ENCODE measurements at regions not wholly inside any gene's neighbourhood (a gene's known extent, or its start where the extent isn't known, plus 50 kb on each side); places are given as distances from the start of the nearest gene placed in this dataset.

GRCh38 chr6:23301556-23301955 is 732.2 kb downstream of the HDGFL1 start:
- Histone ChIP-seq H3K9me2 (replicated peaks; ENCODE audit: insufficient read depth) (no peaks in the 10 kb centered on the region), H3K9me3 (ENCODE audit: low read depth) (no peaks in the 10 kb centered on the region), H3K27me3 (no peaks in the 10 kb centered on the region), H2AFZ (no peak overlapping the region), H3K4me1 (ENCODE audit: insufficient read depth) (no peaks in the 10 kb centered on the region), H3K36me3 (replicated peaks; ENCODE audit: insufficient read depth, low read depth) (no peaks in the 10 kb centered on the region), H3K79me2 (no peaks in the 10 kb centered on the region), H3K4me2 (no peak overlapping the region), H4K20me1 (ENCODE audit: insufficient read depth, poor library complexity, severe bottlenecking) (no peaks in the 10 kb centered on the region), H3K27ac (no peak overlapping the region), H3K4me3 (no peak overlapping the region)
- no peak for DNase-seq (ENCODE audit: low spot score)
- TF ChIP-seq CTCF (IDR thresholded peaks at IDR 0.05; ENCODE audit: poor library complexity), result no peak
- TF ChIP-seq EZH2phosphoT487 (IDR thresholded peaks at IDR 0.05; ENCODE audit: low read depth, severe bottlenecking, unreplicated experiment), result no peak
- no peak for TF ChIP-seq EZH2 (IDR thresholded peaks at IDR 0.05; ENCODE audit: borderline replicate concordance)

- TF ChIP-seq CTCF (IDR thresholded peaks at IDR 0.05; ENCODE audit: poor library complexity), result no peak
- TF ChIP-seq EZH2 (IDR thresholded peaks at IDR 0.05; ENCODE audit: borderline replicate concordance), result no peak
- TF ChIP-seq EZH2phosphoT487 (IDR thresholded peaks at IDR 0.05; ENCODE audit: low read depth, severe bottlenecking, unreplicated experiment), result no peak
- Histone ChIP-seq H3K9me2 (replicated peaks; ENCODE audit: insufficient read depth) (no peaks in the 10 kb centered on the region), H4K20me1 (ENCODE audit: insufficient read depth, poor library complexity, severe bottlenecking) (no peaks in the 10 kb centered on the region), H3K79me2 (no peaks in the 10 kb centered on the region), H3K27ac (no peak overlapping the region), H3K4me3 (no peak overlapping the region), H3K9me3 (ENCODE audit: low read depth) (no peaks in the 10 kb centered on the region), H3K36me3 (replicated peaks; ENCODE audit: insufficient read depth, low read depth) (no peaks in the 10 kb centered on the region), H3K27me3 (no peaks in the 10 kb centered on the region), H3K4me1 (ENCODE audit: insufficient read depth) (no peaks in the 10 kb centered on the region), H3K4me2 (no peak overlapping the region), H2AFZ (no peak overlapping the region)
- 88% methylated on average over 4 of the region's 4 CpGs for WGBS (ENCODE audit: low lambda C conversion rate, missing lambda C conversion rate)
- no peak for DNase-seq (ENCODE audit: low spot score)
Measured at GRCh38 chr6:23302514-23302913, 733.1 kb downstream of the HDGFL1 start.

GRCh38 chr6:23305325-23305943 is 736.1 kb downstream of the HDGFL1 start:
- no peak for DNase-seq (ENCODE audit: low spot score)
- no peaks in the 10 kb centered on the region for H3K36me3 ChIP-seq (replicated peaks; ENCODE audit: insufficient read depth, low read depth)
- no peaks in the 10 kb centered on the region for H3K27me3 ChIP-seq
- 75% methylated on average over 2 of the region's 2 CpGs for WGBS (ENCODE audit: low lambda C conversion rate, missing lambda C conversion rate)
- no peak overlapping the region for H3K4me2 ChIP-seq
- no peak overlapping the region for H2AFZ ChIP-seq
- no peaks in the 10 kb centered on the region for H3K9me3 ChIP-seq (ENCODE audit: low read depth)
- no peaks in the 10 kb centered on the region for H3K79me2 ChIP-seq
- H3K9me2 ChIP-seq (replicated peaks; ENCODE audit: insufficient read depth), result no peaks in the 10 kb centered on the region
- H4K20me1 ChIP-seq (ENCODE audit: insufficient read depth, poor library complexity, severe bottlenecking), result no peaks in the 10 kb centered on the region
- no peak overlapping the region for H3K27ac ChIP-seq
- H3K4me3 ChIP-seq, result no peak overlapping the region
- H3K4me1 ChIP-seq (ENCODE audit: insufficient read depth), result no peaks in the 10 kb centered on the region
- no peak for TF ChIP-seq EZH2 (IDR thresholded peaks at IDR 0.05; ENCODE audit: borderline replicate concordance)
- TF ChIP-seq CTCF (IDR thresholded peaks at IDR 0.05; ENCODE audit: poor library complexity), result no peak
- TF ChIP-seq EZH2phosphoT487 (IDR thresholded peaks at IDR 0.05; ENCODE audit: low read depth, severe bottlenecking, unreplicated experiment), result no peak
